ENCODE measurements at regions not wholly inside any gene's neighbourhood (a gene's known extent, or its start where the extent isn't known, plus 50 kb on each side); places are given as distances from the start of the nearest gene placed in this dataset.

DNA sequence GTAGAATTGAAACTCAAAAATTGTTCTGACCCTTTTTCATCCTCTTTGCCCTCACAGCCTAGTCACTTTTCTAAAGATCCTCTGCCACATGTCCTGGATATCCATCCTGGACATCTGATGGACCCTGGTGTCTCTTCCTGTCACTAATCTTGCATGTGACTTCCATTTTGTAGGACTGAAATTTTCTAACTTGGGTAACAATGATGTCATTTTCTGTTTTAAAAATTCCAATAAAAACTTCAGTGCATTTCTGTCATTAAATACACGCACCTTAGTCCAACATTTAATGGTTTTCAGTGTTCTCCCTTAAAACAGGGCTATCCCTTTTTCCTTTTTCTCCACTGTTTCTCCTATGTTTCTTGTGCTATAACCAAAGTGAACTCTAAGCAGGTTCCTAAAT is 684.9 kb upstream of the ANKRD30A start:
- DNase-seq (no peak), ATAC-seq (no peak)
- Mint-ChIP-seq H3K9me3 (peaks cover 3 to 5% of the 10 kb centered on the region in 2 donors), H3K4me1 (no peaks in the 10 kb centered on the region), H3K36me3 (no peaks in the 10 kb centered on the region), H3K4me3 (no peak overlapping the region), H3K27me3 (ENCODE audit: low read depth in 2 of 2) (no peaks in the 10 kb centered on the region), H3K27ac (no peak overlapping the region)
- Histone ChIP-seq H3K9me3 (ENCODE audit: control insufficient read depth, insufficient read depth, low read length) (peaks cover 2% of the 10 kb centered on the region), H3K27me3 (ENCODE audit: control insufficient read depth, insufficient read depth, low read length) (no peaks in the 10 kb centered on the region), H3K27ac (ENCODE audit: low read length) (no peak overlapping the region), H3K4me3 (ENCODE audit: low read length) (no peak overlapping the region), H3K36me3 (ENCODE audit: control insufficient read depth, insufficient read depth, low read length) (no peaks in the 10 kb centered on the region), H3K4me1 (ENCODE audit: control insufficient read depth, insufficient read depth, low read length) (no peaks in the 10 kb centered on the region)
- intact Hi-C loops (cut with micrococcal nuclease), result no loop called here
- TF ChIP-seq, protein P1, sequence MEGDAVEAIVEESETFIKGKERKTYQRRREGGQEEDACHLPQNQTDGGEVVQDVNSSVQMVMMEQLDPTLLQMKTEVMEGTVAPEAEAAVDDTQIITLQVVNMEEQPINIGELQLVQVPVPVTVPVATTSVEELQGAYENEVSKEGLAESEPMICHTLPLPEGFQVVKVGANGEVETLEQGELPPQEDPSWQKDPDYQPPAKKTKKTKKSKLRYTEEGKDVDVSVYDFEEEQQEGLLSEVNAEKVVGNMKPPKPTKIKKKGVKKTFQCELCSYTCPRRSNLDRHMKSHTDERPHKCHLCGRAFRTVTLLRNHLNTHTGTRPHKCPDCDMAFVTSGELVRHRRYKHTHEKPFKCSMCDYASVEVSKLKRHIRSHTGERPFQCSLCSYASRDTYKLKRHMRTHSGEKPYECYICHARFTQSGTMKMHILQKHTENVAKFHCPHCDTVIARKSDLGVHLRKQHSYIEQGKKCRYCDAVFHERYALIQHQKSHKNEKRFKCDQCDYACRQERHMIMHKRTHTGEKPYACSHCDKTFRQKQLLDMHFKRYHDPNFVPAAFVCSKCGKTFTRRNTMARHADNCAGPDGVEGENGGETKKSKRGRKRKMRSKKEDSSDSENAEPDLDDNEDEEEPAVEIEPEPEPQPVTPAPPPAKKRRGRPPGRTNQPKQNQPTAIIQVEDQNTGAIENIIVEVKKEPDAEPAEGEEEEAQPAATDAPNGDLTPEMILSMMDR (IDR thresholded peaks at IDR 0.05), result no peak
- 67% methylated on average over 1 of the region's 1 CpG for WGBS (ENCODE audit: insufficient coverage)

DNA sequence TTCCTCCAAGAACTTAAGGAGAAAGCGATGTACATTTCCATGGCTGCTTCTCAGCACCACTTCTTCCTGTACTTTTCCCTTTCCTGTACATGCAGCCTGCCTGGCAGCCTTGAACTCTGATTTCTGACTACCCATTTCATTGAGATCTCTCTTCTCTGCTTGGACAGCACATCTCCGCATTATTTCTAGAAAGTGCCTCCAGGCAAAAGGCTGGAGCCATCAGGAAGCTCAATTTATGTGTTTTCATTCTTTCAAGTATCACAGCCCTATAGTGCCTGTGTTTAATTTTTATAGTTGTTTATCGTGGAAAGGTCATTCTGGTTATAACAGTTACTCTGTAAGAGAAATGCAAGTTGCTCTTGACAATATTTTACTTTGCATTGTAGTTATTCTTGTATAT is 688.0 kb upstream of the ANKRD30A start:
- no peak for ATAC-seq

DNA sequence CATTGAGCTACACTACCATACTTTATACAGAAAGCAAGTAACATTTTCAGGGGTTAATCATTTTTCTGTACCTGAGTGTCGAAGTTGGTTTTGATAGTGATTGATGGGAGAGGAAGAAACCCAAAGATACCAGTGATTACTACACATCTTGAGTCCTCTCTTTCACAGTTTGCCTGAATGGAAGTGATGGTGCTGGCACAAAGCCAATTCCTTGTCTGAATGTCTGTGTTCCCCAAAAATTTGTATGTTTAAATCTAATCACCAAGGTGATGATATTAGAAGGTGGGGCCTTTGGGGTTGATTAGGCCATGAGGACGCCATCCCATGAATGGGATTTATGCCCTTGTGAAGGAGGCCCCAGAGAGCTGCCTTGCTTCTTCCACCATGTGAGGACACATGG is 696.9 kb upstream of the ANKRD30A start:
- Mint-ChIP-seq H3K36me3 (no peaks in the 10 kb centered on the region), H3K27me3 (ENCODE audit: low read depth in 2 of 2) (no peaks in the 10 kb centered on the region), H3K9me3 (peaks cover 5% of the 10 kb centered on the region in 2 donors), H3K4me1 (no peaks in the 10 kb centered on the region), H3K27ac (no peak overlapping the region), H3K4me3 (no peak overlapping the region)
- no peak for ATAC-seq
- no peaks in the 10 kb centered on the region for H3K4me1 ChIP-seq (ENCODE audit: control insufficient read depth, insufficient read depth, low read length)
- H3K27me3 ChIP-seq (ENCODE audit: control insufficient read depth, insufficient read depth, low read length), result no peaks in the 10 kb centered on the region
- H3K27ac ChIP-seq (ENCODE audit: low read length), result no peak overlapping the region
- H3K4me3 ChIP-seq (ENCODE audit: low read length), result no peak overlapping the region
- H3K36me3 ChIP-seq (ENCODE audit: control insufficient read depth, insufficient read depth, low read length), result no peaks in the 10 kb centered on the region
- DNase-seq, result no peak
- no peaks in the 10 kb centered on the region for H3K9me3 ChIP-seq (ENCODE audit: control insufficient read depth, insufficient read depth, low read length)
- intact Hi-C loops (cut with micrococcal nuclease), result no loop called here
- WGBS (ENCODE audit: insufficient coverage), result 70% methylated on average over 1 of the region's 2 CpGs
- TF ChIP-seq, protein P1 (IDR thresholded peaks at IDR 0.05), result no peak

More for the DNA sequence above, 688.0 kb upstream of the ANKRD30A start:
- no peak overlapping the region for H3K4me3 ChIP-seq (ENCODE audit: low read length)
- Mint-ChIP-seq H3K36me3 (no peaks in the 10 kb centered on the region), H3K9me3 (peaks cover 3 to 5% of the 10 kb centered on the region in 2 donors), H3K4me3 (no peak overlapping the region), H3K27me3 (ENCODE audit: low read depth in 2 of 2) (no peaks in the 10 kb centered on the region), H3K27ac (no peak overlapping the region), H3K4me1 (no peaks in the 10 kb centered on the region)
- WGBS (ENCODE audit: insufficient coverage), result 100% methylated on average over 1 of the region's 3 CpGs
- TF ChIP-seq, protein P1 (IDR thresholded peaks at IDR 0.05), result no peak
- intact Hi-C loops (cut with micrococcal nuclease), result no loop called here
- H3K4me1 ChIP-seq (ENCODE audit: control insufficient read depth, insufficient read depth, low read length), result no peaks in the 10 kb centered on the region
- H3K27ac ChIP-seq (ENCODE audit: low read length), result no peak overlapping the region
- no peaks in the 10 kb centered on the region for H3K27me3 ChIP-seq (ENCODE audit: control insufficient read depth, insufficient read depth, low read length)
- H3K9me3 ChIP-seq (ENCODE audit: control insufficient read depth, insufficient read depth, low read length), result peaks cover 2% of the 10 kb centered on the region
- DNase-seq, result no peak
- H3K36me3 ChIP-seq (ENCODE audit: control insufficient read depth, insufficient read depth, low read length), result no peaks in the 10 kb centered on the region

DNA sequence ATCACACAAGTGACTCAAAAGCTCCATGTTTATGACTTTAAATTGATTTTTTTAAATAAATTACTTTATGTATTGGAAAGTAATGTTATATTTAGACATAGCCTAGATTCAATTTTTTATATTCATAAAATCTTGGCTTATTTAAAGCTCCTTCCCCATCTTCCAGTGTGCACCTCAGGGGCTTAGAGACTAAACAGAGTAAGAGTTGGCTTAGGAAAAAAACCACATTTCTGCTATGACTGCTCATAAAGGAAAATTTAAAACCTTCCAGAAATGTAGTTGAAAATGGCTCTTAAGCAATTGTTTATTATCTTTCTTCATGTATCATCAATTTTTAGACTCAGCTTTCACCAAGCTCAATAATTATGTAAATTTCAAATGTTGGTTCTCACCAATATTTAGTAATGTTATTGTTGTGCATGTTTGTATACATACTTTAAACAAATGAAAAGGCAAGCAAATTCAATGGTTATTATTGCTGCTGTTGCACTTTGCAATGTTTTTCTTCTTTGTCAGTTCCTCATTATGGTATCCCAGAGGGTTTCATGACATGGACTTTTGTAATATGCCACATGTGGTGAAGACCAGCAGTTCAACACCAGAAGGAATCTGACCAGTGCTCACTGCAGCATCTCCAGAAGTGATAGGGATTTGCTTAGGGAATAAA is 700.1 kb upstream of the ANKRD30A start:
- H3K9me3 Mint-ChIP-seq, result peaks cover 5 to 8% of the 10 kb centered on the region in 2 donors
- DNase-seq (no peak), ATAC-seq (no peak)
- no peaks in the 10 kb centered on the region for H3K9me3 ChIP-seq (ENCODE audit: control insufficient read depth, insufficient read depth, low read length)
- H3K36me3 Mint-ChIP-seq, result peaks cover 8% of the 10 kb centered on the region
- no peaks in the 10 kb centered on the region for H3K4me1 Mint-ChIP-seq
- H3K27ac ChIP-seq (ENCODE audit: low read length), result no peak overlapping the region
- no peaks in the 10 kb centered on the region for H3K27me3 Mint-ChIP-seq (ENCODE audit: low read depth in 2 of 2)
- H3K4me1 ChIP-seq (ENCODE audit: control insufficient read depth, insufficient read depth, low read length), result no peaks in the 10 kb centered on the region
- intact Hi-C loops (cut with micrococcal nuclease), result no loop called here
- TF ChIP-seq, protein P1 (IDR thresholded peaks at IDR 0.05), result no peak
- H3K4me3 ChIP-seq (ENCODE audit: low read length), result no peak overlapping the region
- H3K4me3 Mint-ChIP-seq, result no peak overlapping the region
- H3K27me3 ChIP-seq (ENCODE audit: control insufficient read depth, insufficient read depth, low read length), result no peaks in the 10 kb centered on the region
- H3K36me3 ChIP-seq (ENCODE audit: control insufficient read depth, insufficient read depth, low read length), result no peaks in the 10 kb centered on the region
- H3K27ac Mint-ChIP-seq, result no peak overlapping the region

Measured in natural killer cell (primary cell).